Parathyroid adenoma (tissue), 2 donors: ENCODE measurements at regions not wholly inside any gene's neighbourhood (a gene's known extent, or its start where the extent isn't known, plus 50 kb on each side); places are given as distances from the start of the nearest gene placed in this dataset.

Experiments used
- H2AFZ ChIP-seq: fragments of 300-600 bp; sonication (generic); one replicate; pipeline ENCODE4 v1.7.0; 2017; ENCODE audit warnings: antibody characterized with exemption, mild to moderate bottlenecking
- H3K27ac ChIP-seq: fragments of 300-600 bp; sonication (generic); one replicate; pipeline ENCODE4 v1.7.0; 2017
- H3K27me3 ChIP-seq: fragments of 300-600 bp; sonication (generic); one replicate; pipeline ENCODE4 v1.7.0; 2017; ENCODE audit warnings: low read length; ENCODE audit not compliant: control insufficient read depth, insufficient read depth
- H3K36me3 ChIP-seq: fragments of 300-600 bp; sonication (generic); one replicate; pipeline ENCODE4 v1.7.0; 2017; ENCODE audit warnings: low read length; ENCODE audit not compliant: control insufficient read depth, insufficient read depth
- H3K4me1 ChIP-seq: fragments of 300-600 bp; sonication (generic); one replicate; pipeline ENCODE4 v1.7.0; 2017; ENCODE audit warnings: control low read depth
- H3K4me2 ChIP-seq: fragments of 300-600 bp; sonication (generic); one replicate; pipeline ENCODE4 v1.7.0; 2017; ENCODE audit warnings: low read length
- H3K4me3 ChIP-seq: fragments of 300-600 bp; sonication (generic); one replicate; pipeline ENCODE4 v1.7.0; 2017; ENCODE audit warnings: low read depth, low read length
- H3K79me2 ChIP-seq: fragments of 300-600 bp; sonication (generic); one replicate; pipeline ENCODE4 v1.7.0; 2017; ENCODE audit warnings: control low read depth
- H3K9ac ChIP-seq: fragments of 300-600 bp; sonication (generic); one replicate; pipeline ENCODE4 v1.7.0; 2017; ENCODE audit warnings: mild to moderate bottlenecking
- H3K9me3 ChIP-seq: fragments of 300-600 bp; sonication (generic); one replicate; pipeline ENCODE4 v1.7.0; 2017; ENCODE audit warnings: low read length; ENCODE audit not compliant: control insufficient read depth
- TF ChIP-seq, protein P1 (sequence below): fragments of 300-600 bp; sonication (generic); IDR thresholded peaks from one replicate; pipeline ENCODE4 v1.7.0; 2017; ENCODE audit warnings: antibody characterized with exemption, mild to moderate bottlenecking
- donor health status: primary hyperparathyroidism.

DNA sequence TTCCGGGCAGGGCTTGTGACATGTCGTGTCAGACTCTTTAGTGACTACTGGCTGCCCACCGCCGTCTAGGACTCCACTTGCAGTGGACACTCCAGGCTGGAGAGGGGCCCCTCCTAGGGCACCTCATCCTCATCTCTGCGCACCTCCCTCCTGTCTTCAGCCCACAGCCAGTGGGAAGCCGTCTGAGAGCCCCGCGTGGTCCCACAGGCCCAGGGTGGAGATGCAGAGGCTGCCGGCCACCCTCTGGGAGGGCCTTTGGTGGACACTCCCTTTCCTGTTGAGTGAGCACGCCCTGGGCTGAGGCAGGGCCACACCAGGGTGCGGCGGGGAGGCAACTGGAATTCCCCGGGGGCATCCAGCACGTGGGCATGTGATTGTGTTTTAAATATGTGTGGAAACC is 80.5 kb downstream of the IRX2 start:
- H3K4me2 ChIP-seq = no peak overlapping the region
- TF ChIP-seq, protein P1, sequence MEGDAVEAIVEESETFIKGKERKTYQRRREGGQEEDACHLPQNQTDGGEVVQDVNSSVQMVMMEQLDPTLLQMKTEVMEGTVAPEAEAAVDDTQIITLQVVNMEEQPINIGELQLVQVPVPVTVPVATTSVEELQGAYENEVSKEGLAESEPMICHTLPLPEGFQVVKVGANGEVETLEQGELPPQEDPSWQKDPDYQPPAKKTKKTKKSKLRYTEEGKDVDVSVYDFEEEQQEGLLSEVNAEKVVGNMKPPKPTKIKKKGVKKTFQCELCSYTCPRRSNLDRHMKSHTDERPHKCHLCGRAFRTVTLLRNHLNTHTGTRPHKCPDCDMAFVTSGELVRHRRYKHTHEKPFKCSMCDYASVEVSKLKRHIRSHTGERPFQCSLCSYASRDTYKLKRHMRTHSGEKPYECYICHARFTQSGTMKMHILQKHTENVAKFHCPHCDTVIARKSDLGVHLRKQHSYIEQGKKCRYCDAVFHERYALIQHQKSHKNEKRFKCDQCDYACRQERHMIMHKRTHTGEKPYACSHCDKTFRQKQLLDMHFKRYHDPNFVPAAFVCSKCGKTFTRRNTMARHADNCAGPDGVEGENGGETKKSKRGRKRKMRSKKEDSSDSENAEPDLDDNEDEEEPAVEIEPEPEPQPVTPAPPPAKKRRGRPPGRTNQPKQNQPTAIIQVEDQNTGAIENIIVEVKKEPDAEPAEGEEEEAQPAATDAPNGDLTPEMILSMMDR = no peak

DNA sequence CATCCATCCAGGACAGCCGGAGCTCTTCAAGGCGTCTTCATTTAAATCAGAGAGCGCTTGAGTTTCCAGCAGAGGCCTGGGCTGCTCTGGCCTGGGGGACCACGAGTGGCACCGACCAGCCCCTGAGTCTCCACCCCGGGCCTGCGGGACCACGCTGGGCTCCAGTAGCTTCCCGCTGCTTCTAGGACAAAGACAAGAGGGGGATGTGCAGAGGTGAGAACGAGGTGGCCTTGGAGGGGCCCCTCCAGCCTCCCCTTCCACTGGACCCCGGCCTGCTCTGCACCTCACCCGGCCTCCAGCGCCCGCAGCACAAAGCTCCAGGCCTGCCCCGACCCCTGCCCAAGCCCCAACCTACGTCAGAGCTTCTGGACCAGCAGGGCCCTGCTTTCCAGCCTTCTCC is 81.6 kb downstream of the IRX2 start:
- no peak overlapping the region for H3K27ac ChIP-seq
- no peak overlapping the region for H3K4me2 ChIP-seq
- H3K27me3 ChIP-seq = no peaks in the 10 kb centered on the region
- TF ChIP-seq, protein P1 = no peak
- no peaks in the 10 kb centered on the region for H3K36me3 ChIP-seq
- no peaks in the 10 kb centered on the region for H3K4me1 ChIP-seq
- no peaks in the 10 kb centered on the region for H3K9me3 ChIP-seq
- H2AFZ ChIP-seq = no peak overlapping the region
- H3K4me3 ChIP-seq = no peak overlapping the region
- H3K9ac ChIP-seq = no peak overlapping the region
- no peaks in the 10 kb centered on the region for H3K79me2 ChIP-seq

More for the DNA sequence above, 80.5 kb downstream of the IRX2 start:
- Histone ChIP-seq H3K4me1 (peaks cover 5% of the 10 kb centered on the region), H2AFZ (no peak overlapping the region), H3K27ac (no peak overlapping the region), H3K4me3 (no peak overlapping the region), H3K27me3 (no peaks in the 10 kb centered on the region), H3K79me2 (no peaks in the 10 kb centered on the region), H3K9me3 (no peaks in the 10 kb centered on the region), H3K9ac (no peak overlapping the region), H3K36me3 (no peaks in the 10 kb centered on the region)

DNA sequence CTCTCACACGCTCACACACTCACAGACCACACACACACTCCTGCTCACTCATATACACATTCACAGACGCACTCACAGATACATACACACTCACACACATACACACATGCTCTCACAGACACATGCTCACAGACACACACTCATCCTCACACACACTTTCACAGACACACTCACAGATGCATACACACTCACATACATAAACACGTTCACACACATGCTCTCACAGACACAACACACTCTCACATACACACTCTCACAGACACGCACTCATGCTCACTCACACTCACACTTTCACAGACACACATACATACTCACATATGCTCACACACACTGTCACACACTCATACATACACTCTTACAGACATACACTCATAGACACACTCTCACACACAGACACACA is 82.2 kb downstream of the IRX2 start:
- Histone ChIP-seq H3K4me3 (no peak overlapping the region), H2AFZ (no peak overlapping the region), H3K9ac (no peak overlapping the region), H3K79me2 (no peaks in the 10 kb centered on the region), H3K9me3 (no peaks in the 10 kb centered on the region), H3K36me3 (no peaks in the 10 kb centered on the region), H3K4me1 (no peaks in the 10 kb centered on the region), H3K4me2 (no peak overlapping the region), H3K27me3 (no peaks in the 10 kb centered on the region), H3K27ac (no peak overlapping the region)
- TF ChIP-seq, protein P1 = no peak

DNA sequence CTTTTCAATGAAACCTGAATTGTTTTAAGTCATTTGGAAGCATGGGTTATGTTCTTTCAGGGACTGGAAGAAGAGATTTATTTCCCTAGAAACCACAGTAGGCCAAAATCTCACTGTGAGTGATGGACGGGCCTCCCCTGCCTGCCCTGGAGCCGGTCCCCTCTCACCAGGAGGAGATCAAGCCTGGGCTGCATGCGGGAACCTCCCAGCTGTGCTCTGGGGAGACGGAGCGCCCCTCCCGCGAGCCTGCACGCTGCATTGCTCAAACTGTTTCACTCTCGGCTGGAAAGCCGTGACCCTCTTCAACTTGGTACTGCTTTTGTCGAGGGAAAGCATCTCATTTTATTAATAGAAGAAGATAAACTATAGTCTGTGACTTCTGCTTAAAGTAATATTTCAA is 85.4 kb downstream of the IRX2 start:
- H3K4me1 ChIP-seq = no peaks in the 10 kb centered on the region
- no peak overlapping the region for H3K4me2 ChIP-seq
- H3K36me3 ChIP-seq = no peaks in the 10 kb centered on the region
- H3K4me3 ChIP-seq = no peak overlapping the region
- H3K9me3 ChIP-seq = no peaks in the 10 kb centered on the region
- H3K79me2 ChIP-seq = no peaks in the 10 kb centered on the region
- no peak overlapping the region for H2AFZ ChIP-seq
- no peak overlapping the region for H3K9ac ChIP-seq
- TF ChIP-seq, protein P1 = no peak
- H3K27ac ChIP-seq = no peak overlapping the region
- no peaks in the 10 kb centered on the region for H3K27me3 ChIP-seq

DNA sequence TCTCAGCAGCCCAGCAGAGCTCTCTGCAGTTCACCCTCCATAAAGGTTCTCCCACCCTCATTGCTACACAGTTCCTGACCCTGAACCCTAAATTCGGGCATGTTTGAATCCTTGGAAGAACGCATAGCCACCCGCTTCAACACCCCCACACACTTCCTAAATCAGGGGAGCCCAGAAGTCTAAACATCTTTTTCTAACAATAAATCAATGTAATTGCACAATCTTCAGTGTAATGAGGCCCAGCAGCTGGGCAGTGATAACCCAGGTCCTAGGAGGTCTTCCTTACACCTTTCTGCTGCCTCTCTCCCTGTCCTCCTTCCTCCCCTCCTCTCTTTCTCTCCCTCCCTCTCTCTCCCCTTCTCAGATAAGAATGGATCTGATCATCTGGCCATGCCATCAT is 88.0 kb downstream of the IRX2 start:
- no peak overlapping the region for H3K4me2 ChIP-seq
- H3K4me1 ChIP-seq = no peaks in the 10 kb centered on the region
- H3K27me3 ChIP-seq = no peaks in the 10 kb centered on the region
- no peaks in the 10 kb centered on the region for H3K9me3 ChIP-seq
- no peak overlapping the region for H3K4me3 ChIP-seq
- H2AFZ ChIP-seq = no peak overlapping the region
- H3K9ac ChIP-seq = no peak overlapping the region
- TF ChIP-seq, protein P1 = no peak
- no peak overlapping the region for H3K27ac ChIP-seq
- H3K79me2 ChIP-seq = no peaks in the 10 kb centered on the region
- no peaks in the 10 kb centered on the region for H3K36me3 ChIP-seq
